ENCODE measurements at regions not wholly inside any gene's neighbourhood (a gene's known extent, or its start where the extent isn't known, plus 50 kb on each side); places are given as distances from the start of the nearest gene placed in this dataset.
"Not testable (repeated sequence)": the region's sequence is repeated elsewhere in the genome, so short reads cannot be mapped to it uniquely, and the experiment has no call there.

- in situ Hi-C loops (cut with HindIII; ENCODE audit: low sequenced_read_pairs) = no loop called here
- no peak for TF ChIP-seq CTCF (IDR thresholded peaks at IDR 0.05; ENCODE audit: low read depth, low read length, missing control alignments)
- H3K4me3 ChIP-seq (ENCODE audit: low read depth, low read length) = no peak overlapping the region
- no peak for DNase-seq (ENCODE audit: low read depth)
Observed at GRCh38 chr3:94374439-94375161, 311.7 kb downstream of the NSUN3 start.

- DNase-seq (ENCODE audit: low read depth); H3K4me3 ChIP-seq (ENCODE audit: low read depth, low read length); in situ Hi-C loops (cut with HindIII; ENCODE audit: low sequenced_read_pairs): not testable (repeated sequence)
Observed at GRCh38 chr3:94377123-94377696, 314.3 kb downstream of the NSUN3 start.

DNA sequence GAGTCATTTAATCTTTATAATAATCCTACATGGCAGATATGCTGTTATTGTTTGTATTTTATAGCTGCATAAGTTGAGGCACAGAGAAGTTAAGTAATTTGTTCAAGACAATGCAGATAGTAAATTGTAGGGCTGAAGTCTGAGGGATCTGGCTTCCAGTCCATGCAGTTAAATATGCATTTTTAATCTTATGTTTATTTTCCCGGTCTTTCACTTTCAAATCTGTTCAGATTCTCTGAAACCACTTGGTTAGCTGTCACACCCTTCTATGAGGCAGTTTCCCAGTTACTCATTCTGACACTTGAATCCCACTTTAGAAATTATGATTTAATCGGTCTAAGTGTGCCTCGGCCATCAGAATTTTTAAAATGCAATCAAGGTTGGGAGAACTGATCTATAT lies 315.0 kb downstream of the NSUN3 start:
- in situ Hi-C loops (cut with HindIII; ENCODE audit: low sequenced_read_pairs); DNase-seq (ENCODE audit: low read depth); H3K4me3 ChIP-seq (ENCODE audit: low read depth, low read length): not testable (repeated sequence)

DNA sequence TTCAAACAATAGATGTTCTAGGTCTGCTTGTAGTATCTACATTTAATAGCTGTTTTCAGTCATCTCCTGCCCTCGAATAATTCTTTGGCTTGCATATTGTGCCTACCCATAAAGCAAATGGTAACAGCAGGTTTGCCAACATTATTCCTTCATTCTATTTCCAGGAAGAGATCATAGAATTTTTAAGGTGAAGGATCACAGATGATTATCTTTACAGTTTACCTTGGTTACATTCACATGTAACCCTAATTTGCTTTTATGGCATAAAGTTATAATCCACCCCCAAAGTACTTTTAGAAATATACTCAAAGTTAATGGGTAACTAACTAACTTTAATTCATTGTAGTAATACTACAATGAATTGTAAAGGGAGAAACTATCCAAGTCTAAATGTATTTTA lies 315.5 kb downstream of the NSUN3 start:
- TF ChIP-seq CTCF (IDR thresholded peaks at IDR 0.05; ENCODE audit: low read depth, low read length, missing control alignments) = no peak
- H3K4me3 ChIP-seq (ENCODE audit: low read depth, low read length) = no peak overlapping the region
- no peak for DNase-seq (ENCODE audit: low read depth)
- in situ Hi-C loops (cut with HindIII; ENCODE audit: low sequenced_read_pairs) = no loop called here

DNA sequence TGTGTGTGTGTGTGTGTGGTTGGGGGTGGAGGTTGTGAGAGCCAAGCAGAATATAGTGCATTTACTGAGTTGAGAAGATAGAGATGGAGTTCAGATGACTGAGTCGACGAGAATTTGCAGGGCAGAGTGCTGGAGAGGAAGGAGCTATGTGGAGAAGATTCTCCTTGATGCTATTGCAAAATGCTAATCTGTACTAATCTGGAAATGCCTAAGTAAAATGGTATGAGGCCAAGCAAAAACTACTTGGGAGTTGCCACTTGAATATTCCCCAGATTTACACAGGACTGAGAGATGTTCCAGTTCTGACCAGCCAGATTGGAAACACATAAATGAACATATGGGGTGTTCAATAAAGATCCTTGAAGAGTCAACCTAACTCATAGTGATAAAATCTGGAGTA lies 316.4 kb downstream of the NSUN3 start:
- no peak for DNase-seq (ENCODE audit: low read depth)
- TF ChIP-seq CTCF (IDR thresholded peaks at IDR 0.05; ENCODE audit: low read depth, low read length, missing control alignments) = no peak
- no peak overlapping the region for H3K4me3 ChIP-seq (ENCODE audit: low read depth, low read length)
- in situ Hi-C loops (cut with HindIII; ENCODE audit: low sequenced_read_pairs) = no loop called here

DNA sequence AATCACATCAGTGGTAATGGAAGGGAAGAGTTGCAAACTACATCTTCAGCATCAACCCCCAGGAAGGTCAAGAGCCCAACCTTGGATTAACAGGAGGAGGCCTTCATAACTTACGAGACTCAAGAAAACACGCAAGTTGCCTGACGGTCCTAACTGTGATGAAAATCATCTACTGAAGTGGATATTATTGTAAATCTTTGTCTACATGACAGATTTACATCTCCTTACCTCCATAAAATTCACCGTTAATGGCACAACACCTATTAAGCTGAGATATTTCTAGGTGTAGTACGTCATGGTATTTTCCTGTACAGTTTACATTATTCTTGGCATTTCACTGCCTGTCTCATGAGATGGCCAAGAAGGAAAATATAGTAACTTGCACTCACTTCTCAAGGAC lies 332.0 kb downstream of the NSUN3 start:
- TF ChIP-seq CTCF (IDR thresholded peaks at IDR 0.05; ENCODE audit: low read depth, low read length, missing control alignments) = no peak
- in situ Hi-C loops (cut with HindIII; ENCODE audit: low sequenced_read_pairs) = no loop called here
- H3K4me3 ChIP-seq (ENCODE audit: low read depth, low read length) = no peak overlapping the region
- no peak for DNase-seq (ENCODE audit: low read depth)

DNA sequence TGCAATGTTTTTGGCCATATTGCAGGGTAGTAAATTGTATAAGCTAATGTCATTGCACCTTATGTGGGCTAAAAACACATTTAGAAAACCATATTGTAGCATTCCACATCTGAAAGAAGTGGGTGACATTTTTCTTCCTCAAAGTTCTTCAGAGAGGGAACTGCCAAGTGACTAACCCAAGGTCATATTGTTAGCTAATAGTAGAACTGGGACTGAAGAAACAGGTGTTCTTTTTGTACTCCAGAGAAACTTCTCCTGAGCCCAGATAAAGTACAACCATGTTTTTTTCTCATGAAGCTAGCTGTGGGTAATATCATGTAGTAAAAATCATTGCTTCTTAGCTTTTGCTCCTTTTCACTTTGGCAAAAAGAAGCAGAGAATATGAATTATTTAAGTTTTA lies 333.0 kb downstream of the NSUN3 start:
- in situ Hi-C loops (cut with HindIII; ENCODE audit: low sequenced_read_pairs) = no loop called here

More for the DNA sequence above, 333.0 kb downstream of the NSUN3 start:
- no peak for TF ChIP-seq CTCF (IDR thresholded peaks at IDR 0.05; ENCODE audit: low read depth, low read length, missing control alignments)
- no peak for DNase-seq (ENCODE audit: low read depth)
- no peak overlapping the region for H3K4me3 ChIP-seq (ENCODE audit: low read depth, low read length)

Measured in astrocyte of the cerebellum (primary cell).